ENCODE measurements at regions not wholly inside any gene's neighbourhood (a gene's known extent, or its start where the extent isn't known, plus 50 kb on each side); places are given as distances from the start of the nearest gene placed in this dataset.
"Not testable (repeated sequence)": the region's sequence is repeated elsewhere in the genome, so short reads cannot be mapped to it uniquely, and the experiment has no call there.

- H3K27me3 ChIP-seq = no peaks in the 10 kb centered on the region
- intact Hi-C loops (cut with DNase I; ENCODE audit: low total_unique reads) (no loop called here), in situ Hi-C loops (cut with MboI; ENCODE audit: low sequenced_read_pairs in 4 of 4) (no loop called here)
- TF ChIP-seq CTCF (IDR thresholded peaks at IDR 0.05 in 4 of 5, conservative IDR thresholded peaks at IDR 0.05 in 1 of 5) = no peak
- TF ChIP-seq POLR2A (IDR thresholded peaks at IDR 0.05) = no peak
- no peaks in the 10 kb centered on the region for H3K36me3 ChIP-seq
- no peak for ATAC-seq
- peaks cover 0 to 3% of the 10 kb centered on the region in 2 donors for H3K4me1 ChIP-seq
- H3K27ac ChIP-seq = no peak overlapping the region
- no peaks in the 10 kb centered on the region for H3K9me3 ChIP-seq
- no peak overlapping the region for H3K4me3 ChIP-seq
- no peak for DNase-seq
Observed at GRCh38 chrX:138982365-138982764, 270.8 kb upstream of the FGF13 start.

- no peak overlapping the region for H3K4me3 ChIP-seq
- H3K9me3 ChIP-seq = no peaks in the 10 kb centered on the region
- in situ Hi-C loops (cut with MboI; ENCODE audit: low sequenced_read_pairs in 4 of 4) = no loop called here
- no peak overlapping the region for H3K27ac ChIP-seq
- peak in 1 of 2 donors; percentile 14 for DNase-seq
- no peak for ATAC-seq
- no peaks in the 10 kb centered on the region for H3K36me3 ChIP-seq
- no peaks in the 10 kb centered on the region for H3K27me3 ChIP-seq
- no peak for TF ChIP-seq CTCF (IDR thresholded peaks at IDR 0.05 in 4 of 5, conservative IDR thresholded peaks at IDR 0.05 in 1 of 5)
- no peak for TF ChIP-seq POLR2A (IDR thresholded peaks at IDR 0.05)
- intact Hi-C loops (cut with DNase I; ENCODE audit: low total_unique reads) = no loop called here
- no peaks in the 10 kb centered on the region for H3K4me1 ChIP-seq
Observed at GRCh38 chrX:138964501-138964900, 253.0 kb upstream of the FGF13 start.

GRCh38 chrX:138962419-138962818 lies 250.9 kb upstream of the FGF13 start:
- H3K36me3 ChIP-seq; H3K27ac ChIP-seq; H3K4me3 ChIP-seq; in situ Hi-C loops (cut with MboI; ENCODE audit: low sequenced_read_pairs in 4 of 4); H3K27me3 ChIP-seq; DNase-seq; ATAC-seq; H3K4me1 ChIP-seq; intact Hi-C loops (cut with DNase I; ENCODE audit: low total_unique reads); H3K9me3 ChIP-seq: not testable (repeated sequence)

GRCh38 chrX:138954976-138955375 lies 243.5 kb upstream of the FGF13 start:
- in situ Hi-C loops (cut with MboI; ENCODE audit: low sequenced_read_pairs in 4 of 4) = no loop called here
- TF ChIP-seq CTCF (IDR thresholded peaks at IDR 0.05 in 4 of 5, conservative IDR thresholded peaks at IDR 0.05 in 1 of 5) (no peak), POLR2A (IDR thresholded peaks at IDR 0.05) (no peak)
- Histone ChIP-seq H3K36me3 (no peaks in the 10 kb centered on the region), H3K27ac (no peak overlapping the region), H3K27me3 (no peaks in the 10 kb centered on the region), H3K4me1 (no peaks in the 10 kb centered on the region), H3K4me3 (no peak overlapping the region), H3K9me3 (no peaks in the 10 kb centered on the region)
- intact Hi-C loops (cut with DNase I; ENCODE audit: low total_unique reads) = no loop called here
- ATAC-seq (no peak), DNase-seq (no peak)

- in situ Hi-C loops (cut with MboI; ENCODE audit: low sequenced_read_pairs in 4 of 4) (no loop called here), intact Hi-C loops (cut with DNase I; ENCODE audit: low total_unique reads) (no loop called here)
- no peaks in the 10 kb centered on the region for H3K27me3 ChIP-seq
- peaks cover 0 to 3% of the 10 kb centered on the region in 2 donors for H3K4me1 ChIP-seq
- H3K27ac ChIP-seq = no peak overlapping the region
- DNase-seq (no peak), ATAC-seq (no peak)
- TF ChIP-seq POLR2A (IDR thresholded peaks at IDR 0.05) (no peak), CTCF (IDR thresholded peaks at IDR 0.05 in 4 of 5, conservative IDR thresholded peaks at IDR 0.05 in 1 of 5) (no peak)
- H3K4me3 ChIP-seq = no peak overlapping the region
- H3K36me3 ChIP-seq = no peaks in the 10 kb centered on the region
- no peaks in the 10 kb centered on the region for H3K9me3 ChIP-seq
Observed at GRCh38 chrX:138946926-138947325, 235.4 kb upstream of the FGF13 start.
